K562 (cell line): ENCODE measurements at regions not wholly inside any gene's neighbourhood (a gene's known extent, or its start where the extent isn't known, plus 50 kb on each side); places are given as distances from the start of the nearest gene placed in this dataset.
A peak's percentile ranks its signal among the peaks of the same experiment; 100 is the strongest.

Experiments
- EGR1 ChIP-seq: fragments of 450-650 bp; conservative IDR thresholded peaks from 2 replicates; pipeline ENCODE4 v1.6.1; 2017; ENCODE audit warnings: mild to moderate bottlenecking
- ELF4 ChIP-seq: fragments of 450-650 bp; formaldehyde crosslinking; IDR thresholded peaks from 2 replicates; pipeline ENCODE4 v1.4.0; 2022; ENCODE audit warnings: missing genetic modification characterization
- MAFG ChIP-seq: fragments of 450-650 bp; conservative IDR thresholded peaks from 2 replicates; pipeline ENCODE4 v1.6.1; 2016; ENCODE audit warnings: missing genetic modification characterization, missing compliant biosample characterization
- PCBP1 ChIP-seq: fragments of 200-400 bp; formaldehyde crosslinking; IDR thresholded peaks from 2 replicates; pipeline ENCODE4 v1.6.1; 2018; ENCODE audit warnings: mild to moderate bottlenecking, low read depth, low read length; ENCODE audit not compliant: poor library complexity, severe bottlenecking
- PRDM10 ChIP-seq: fragments of 450-650 bp; IDR thresholded peaks from 2 replicates; pipeline ENCODE4 v1.6.1; 2018; ENCODE audit not compliant: partially characterized antibody
- RBM34 ChIP-seq: fragments of 200-400 bp; formaldehyde crosslinking; IDR thresholded peaks from 2 replicates; pipeline ENCODE4 v1.6.1; 2018; ENCODE audit warnings: low read length, borderline replicate concordance; ENCODE audit not compliant: insufficient read depth
- RNF2 ChIP-seq: sonication (generic); IDR thresholded peaks from 2 replicates; pipeline ENCODE4 v1.6.1; 2016
- SMAD1 ChIP-seq: fragments of 150-350 bp; IDR thresholded peaks from 2 replicates; pipeline ENCODE4 v1.6.1; 2014; ENCODE audit warnings: low read length, low read depth; ENCODE audit not compliant: partially characterized antibody
- SMAD3 ChIP-seq: fragments of 450-650 bp; formaldehyde crosslinking; conservative IDR thresholded peaks from 2 replicates; pipeline ENCODE4 v1.4.0; 2020; ENCODE audit warnings: mild to moderate bottlenecking
- SMAD4 ChIP-seq: fragments of 250-450 bp; sonication (Bioruptor Pico); conservative IDR thresholded peaks from 2 replicates; pipeline ENCODE4 v1.8.0; 2021; ENCODE audit warnings: inconsistent platforms, mild to moderate bottlenecking, moderate library complexity
- ZKSCAN1 ChIP-seq: fragments of 150-350 bp; IDR thresholded peaks from 2 replicates; pipeline ENCODE4 v1.6.1; 2016; ENCODE audit warnings: low read depth, low read length
- ZNF253 ChIP-seq: fragments of 250-450 bp; sonication (Bioruptor Pico); conservative IDR thresholded peaks from 2 replicates; pipeline ENCODE4 v1.6.1; 2021; ENCODE audit warnings: mild to moderate bottlenecking
- ZNF41 ChIP-seq: fragments of 250-450 bp; sonication (Bioruptor Pico); conservative IDR thresholded peaks from 2 replicates; pipeline ENCODE4 v1.4.0; 2020; ENCODE audit warnings: mild to moderate bottlenecking
- TF ChIP-seq, protein P1 (sequence below): fragments of 450-650 bp; formaldehyde crosslinking; IDR thresholded peaks from 2 replicates; pipeline ENCODE4 v1.4.0; 2020; ENCODE audit warnings: mild to moderate bottlenecking, mixed read lengths

- TF ChIP-seq PCBP1 (no peak), RNF2 (no peak), RBM34 (no peak), MAFG (tag) (peak; percentile 22; the same call in 1 of the 2 replicates), PRDM10 (no peak), ZKSCAN1 (no peak), SMAD3 (CRISPR knock-in tag) (no peak), EGR1 (no peak), SMAD1 (no peak), ELF4 (CRISPR knock-in tag) (no peak), ZNF253 (CRISPR knock-in tag) (no peak), SMAD4 (no peak), ZNF41 (no peak)
- TF ChIP-seq, protein P1, sequence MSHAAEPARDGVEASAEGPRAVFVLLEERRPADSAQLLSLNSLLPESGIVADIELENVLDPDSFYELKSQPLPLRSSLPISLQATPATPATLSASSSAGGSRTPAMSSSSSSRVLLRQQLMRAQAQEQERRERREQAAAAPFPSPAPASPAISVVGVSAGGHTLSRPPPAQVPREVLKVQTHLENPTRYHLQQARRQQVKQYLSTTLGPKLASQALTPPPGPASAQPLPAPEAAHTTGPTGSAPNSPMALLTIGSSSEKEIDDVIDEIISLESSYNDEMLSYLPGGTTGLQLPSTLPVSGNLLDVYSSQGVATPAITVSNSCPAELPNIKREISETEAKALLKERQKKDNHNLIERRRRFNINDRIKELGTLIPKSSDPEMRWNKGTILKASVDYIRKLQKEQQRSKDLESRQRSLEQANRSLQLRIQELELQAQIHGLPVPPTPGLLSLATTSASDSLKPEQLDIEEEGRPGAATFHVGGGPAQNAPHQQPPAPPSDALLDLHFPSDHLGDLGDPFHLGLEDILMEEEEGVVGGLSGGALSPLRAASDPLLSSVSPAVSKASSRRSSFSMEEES (CRISPR knock-in tag) = peak; percentile 28; the same call in 1 of the 2 replicates
Measured at GRCh38 chr7:155198196-155198892, 99.3 kb upstream of the INSIG1 start (continued).
